Gastroesophageal sphincter (tissue), 3 donors: ENCODE measurements at regions not wholly inside any gene's neighbourhood (a gene's known extent, or its start where the extent isn't known, plus 50 kb on each side); places are given as distances from the start of the nearest gene placed in this dataset.

Source experiments
- EP300 ChIP-seq: sonication (generic); formaldehyde crosslinking; IDR thresholded peaks from one replicate; pipeline ENCODE4 v1.6.1; 2017; ENCODE audit warnings: antibody characterized with exemption, mild to moderate bottlenecking
- POLR2AphosphoS5 ChIP-seq: sonication (generic); formaldehyde crosslinking; IDR thresholded peaks from one replicate; pipeline ENCODE4 v1.6.1; 2017; ENCODE audit warnings: antibody characterized with exemption
- TF ChIP-seq, protein P1 (sequence below), 4 experiments: fragments of 200-600 bp in 2 of 4; fragments of 450-650 bp in 2 of 4; sonication (generic) in 1 of 4; IDR thresholded peaks; one replicate each; pipeline ENCODE4 v1.5.1; 2017 to 2019; ENCODE audit warnings: antibody characterized with exemption in 4 of 4, mild to moderate bottlenecking in 2 of 4, moderate library complexity in 2 of 4

DNA sequence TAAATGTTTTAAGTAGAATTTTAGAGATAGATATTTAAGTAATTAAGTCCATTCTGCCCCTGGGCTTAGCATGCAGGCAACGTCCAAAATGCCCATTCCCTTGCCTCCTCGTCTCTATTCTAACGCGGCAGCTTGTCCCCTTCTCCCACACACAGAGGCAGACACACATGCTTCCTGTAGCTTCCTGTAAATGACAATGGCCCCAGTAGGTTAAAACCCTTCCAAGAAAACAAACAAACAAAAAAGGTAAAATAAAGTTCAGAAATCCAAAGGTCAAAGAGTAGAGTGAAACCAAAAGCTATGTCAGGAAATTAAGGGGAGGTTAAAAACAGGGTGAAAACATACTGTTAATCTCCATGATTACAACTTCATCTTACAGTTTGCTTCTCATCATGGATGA is 857.6 kb downstream of the GATA3 start:
- TF ChIP-seq, protein P1, sequence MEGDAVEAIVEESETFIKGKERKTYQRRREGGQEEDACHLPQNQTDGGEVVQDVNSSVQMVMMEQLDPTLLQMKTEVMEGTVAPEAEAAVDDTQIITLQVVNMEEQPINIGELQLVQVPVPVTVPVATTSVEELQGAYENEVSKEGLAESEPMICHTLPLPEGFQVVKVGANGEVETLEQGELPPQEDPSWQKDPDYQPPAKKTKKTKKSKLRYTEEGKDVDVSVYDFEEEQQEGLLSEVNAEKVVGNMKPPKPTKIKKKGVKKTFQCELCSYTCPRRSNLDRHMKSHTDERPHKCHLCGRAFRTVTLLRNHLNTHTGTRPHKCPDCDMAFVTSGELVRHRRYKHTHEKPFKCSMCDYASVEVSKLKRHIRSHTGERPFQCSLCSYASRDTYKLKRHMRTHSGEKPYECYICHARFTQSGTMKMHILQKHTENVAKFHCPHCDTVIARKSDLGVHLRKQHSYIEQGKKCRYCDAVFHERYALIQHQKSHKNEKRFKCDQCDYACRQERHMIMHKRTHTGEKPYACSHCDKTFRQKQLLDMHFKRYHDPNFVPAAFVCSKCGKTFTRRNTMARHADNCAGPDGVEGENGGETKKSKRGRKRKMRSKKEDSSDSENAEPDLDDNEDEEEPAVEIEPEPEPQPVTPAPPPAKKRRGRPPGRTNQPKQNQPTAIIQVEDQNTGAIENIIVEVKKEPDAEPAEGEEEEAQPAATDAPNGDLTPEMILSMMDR (IDR thresholded peaks at IDR 0.05), result no peak
- no peak for TF ChIP-seq POLR2AphosphoS5
- no peak for TF ChIP-seq EP300
